ENCODE measurements at regions not wholly inside any gene's neighbourhood (a gene's known extent, or its start where the extent isn't known, plus 50 kb on each side); places are given as distances from the start of the nearest gene placed in this dataset.

DNA sequence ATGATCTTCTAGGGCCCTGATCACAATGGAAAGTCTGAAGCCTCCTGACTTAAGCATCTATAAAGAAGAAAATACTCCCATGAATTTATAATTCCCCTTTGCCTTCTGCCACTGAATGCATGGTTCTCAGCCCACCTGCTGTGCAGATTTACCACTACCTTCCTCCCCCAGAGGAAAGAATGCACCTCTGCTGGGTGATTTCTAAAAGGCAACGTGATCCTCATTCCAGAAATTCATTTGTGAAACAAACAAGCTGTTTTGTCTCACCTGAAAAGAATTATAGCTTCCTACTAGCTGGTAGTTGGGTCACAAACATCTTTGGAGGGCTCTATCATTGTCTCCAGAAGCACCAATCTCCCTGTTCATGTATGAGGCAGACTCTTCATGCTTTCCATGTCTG lies 320.2 kb downstream of the CDC14C start:
- TF ChIP-seq, protein P1, sequence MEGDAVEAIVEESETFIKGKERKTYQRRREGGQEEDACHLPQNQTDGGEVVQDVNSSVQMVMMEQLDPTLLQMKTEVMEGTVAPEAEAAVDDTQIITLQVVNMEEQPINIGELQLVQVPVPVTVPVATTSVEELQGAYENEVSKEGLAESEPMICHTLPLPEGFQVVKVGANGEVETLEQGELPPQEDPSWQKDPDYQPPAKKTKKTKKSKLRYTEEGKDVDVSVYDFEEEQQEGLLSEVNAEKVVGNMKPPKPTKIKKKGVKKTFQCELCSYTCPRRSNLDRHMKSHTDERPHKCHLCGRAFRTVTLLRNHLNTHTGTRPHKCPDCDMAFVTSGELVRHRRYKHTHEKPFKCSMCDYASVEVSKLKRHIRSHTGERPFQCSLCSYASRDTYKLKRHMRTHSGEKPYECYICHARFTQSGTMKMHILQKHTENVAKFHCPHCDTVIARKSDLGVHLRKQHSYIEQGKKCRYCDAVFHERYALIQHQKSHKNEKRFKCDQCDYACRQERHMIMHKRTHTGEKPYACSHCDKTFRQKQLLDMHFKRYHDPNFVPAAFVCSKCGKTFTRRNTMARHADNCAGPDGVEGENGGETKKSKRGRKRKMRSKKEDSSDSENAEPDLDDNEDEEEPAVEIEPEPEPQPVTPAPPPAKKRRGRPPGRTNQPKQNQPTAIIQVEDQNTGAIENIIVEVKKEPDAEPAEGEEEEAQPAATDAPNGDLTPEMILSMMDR (IDR thresholded peaks at IDR 0.05) = no peak
- TF ChIP-seq ZFX (IDR thresholded peaks at IDR 0.05; ENCODE audit: borderline replicate concordance) = no peak

All from 22Rv1 (cell line).